B cell (primary cell): ENCODE measurements at regions not wholly inside any gene's neighbourhood (a gene's known extent, or its start where the extent isn't known, plus 50 kb on each side); places are given as distances from the start of the nearest gene placed in this dataset.

Source experiments
- ATAC-seq: fragments of 200-7000 bp; cut with Tn5 transposase; one replicate; pipeline ENCODE4 v1.10.0; 2021; ENCODE audit warnings: low read depth, mild to moderate bottlenecking, moderate number of reproducible peaks, moderate library complexity
- CTCF ChIA-PET: fragments of 350-600 bp; sonication (Branson Sonifier 250); formaldehyde crosslinking; loops from one replicate; lab custom pipeline; 2021; ENCODE audit warnings: antibody characterized with exemption, inconsistent platforms; lab: Charles Lee
- POLR2A ChIA-PET: fragments of 350-600 bp; sonication (Branson Sonifier 250); formaldehyde crosslinking; loops from one replicate; lab custom pipeline; 2021; ENCODE audit warnings: antibody characterized with exemption; lab: Charles Lee
- DNase-seq: peaks from one replicate; pipeline ENCODE4 v3.0.0; 2013
- H2AFZ ChIP-seq: 2 replicates; pipeline ENCODE4 v1.6.1; 2012; ENCODE audit warnings: mild to moderate bottlenecking, low read depth, low read length; ENCODE audit not compliant: insufficient read depth, poor library complexity, severe bottlenecking
- H3K27ac ChIP-seq, 2 donors: 1 replicate in 1 of 2; 2 replicates in 1 of 2; pipeline ENCODE4 v1.5.1; 2012 to 2013; ENCODE audit warnings: low read length in 2 of 2, mild to moderate bottlenecking in 2 of 2, moderate library complexity in 1 of 2
- H3K27me3 ChIP-seq, 4 experiments: fragments of 200-600 bp in 1 of 4; sonication (generic) in 1 of 4; replicated peaks in 1 of 4; 1 replicate in 2 of 4; 2 replicates in 2 of 4; pipeline versions ENCODE4 v1.6.1 to v1.7.0; 2013 to 2016; ENCODE audit warnings: low read length in 3 of 4, mild to moderate bottlenecking in 2 of 4, mixed read lengths in 1 of 4, moderate library complexity in 1 of 4; ENCODE audit not compliant: insufficient read depth in 4 of 4, control insufficient read depth in 3 of 4; ENCODE audit errors: control extremely low read depth in 1 of 4
- H3K36me3 ChIP-seq, 2 experiments: replicated peaks in 1 of 2; 1 replicate in 1 of 2; 2 replicates in 1 of 2; pipeline versions ENCODE4 v1.6.1 to v1.7.1; 2013; ENCODE audit warnings: low read length in 1 of 2; ENCODE audit not compliant: insufficient read depth in 2 of 2, control insufficient read depth in 1 of 2; ENCODE audit errors: control extremely low read depth in 1 of 2, extremely low read depth in 1 of 2
- H3K4me1 ChIP-seq, 2 donors: fragments of 200-600 bp in 1 of 2; sonication (generic) in 1 of 2; 1 replicate in 1 of 2; 2 replicates in 1 of 2; pipeline versions ENCODE4 v1.5.1 to v1.6.1; 2013 to 2017; ENCODE audit warnings: low read length in 2 of 2; ENCODE audit not compliant: control insufficient read depth in 2 of 2, insufficient read depth in 2 of 2
- H3K4me2 ChIP-seq: replicated peaks from 2 replicates; pipeline ENCODE3; 2012; ENCODE audit warnings: mild to moderate bottlenecking, low read depth, low read length; ENCODE audit not compliant: poor library complexity, severe bottlenecking
- H3K4me3 ChIP-seq, 5 experiments: fragments of 200-600 bp in 1 of 5; sonication (generic) in 1 of 5; 1 replicate in 3 of 5; 2 replicates in 2 of 5; pipeline versions ENCODE4 v1.5.1 to v1.7.0; 2011 to 2016; ENCODE audit warnings: low read length in 4 of 5, mild to moderate bottlenecking in 4 of 5, low read depth in 2 of 5, control low read depth in 1 of 5, moderate library complexity in 1 of 5; ENCODE audit not compliant: insufficient read depth in 1 of 5; ENCODE audit errors: control extremely low read depth in 1 of 5, extremely low read depth in 1 of 5
- H3K79me2 ChIP-seq: fragments of 200-600 bp; sonication (generic); one replicate; pipeline ENCODE4 v1.6.0; 2016; ENCODE audit warnings: low read length; ENCODE audit not compliant: control insufficient read depth, insufficient read depth
- H3K9ac ChIP-seq: fragments of 200-600 bp; sonication (generic); 2 replicates; pipeline ENCODE4 v1.6.1; 2017; ENCODE audit warnings: mild to moderate bottlenecking, low read length, moderate library complexity
- H3K9me3 ChIP-seq, 3 donors: one replicate each; pipeline versions ENCODE4 v1.6.1 to v1.7.1; 2013; ENCODE audit warnings: low read length in 2 of 3; ENCODE audit not compliant: control insufficient read depth in 2 of 3, insufficient read depth in 1 of 3; ENCODE audit errors: control extremely low read depth in 1 of 3
- H4K20me1 ChIP-seq: 2 replicates; pipeline ENCODE4 v1.6.0; 2012; ENCODE audit warnings: mild to moderate bottlenecking, low read length; ENCODE audit not compliant: insufficient read depth, control insufficient read depth, poor library complexity, severe bottlenecking
- H3K27ac Mint-ChIP-seq: one replicate; pipeline ENCODE4 v1.8.0; 2021; ENCODE audit warnings: mixed read lengths
- H3K27me3 Mint-ChIP-seq: one replicate; pipeline ENCODE4 v1.8.0; 2021; ENCODE audit warnings: mixed read lengths
- H3K4me1 Mint-ChIP-seq: one replicate; pipeline ENCODE4 v1.8.0; 2021; ENCODE audit warnings: mixed read lengths
- H3K4me3 Mint-ChIP-seq: one replicate; pipeline ENCODE4 v1.8.0; 2021; ENCODE audit warnings: mixed read lengths
- H3K9me3 Mint-ChIP-seq: one replicate; pipeline ENCODE4 v1.8.0; 2022; ENCODE audit warnings: mixed read lengths; ENCODE audit not compliant: insufficient read depth
- CTCF ChIP-seq: fragments of 200-600 bp; IDR thresholded peaks from one replicate; pipeline ENCODE4 v1.8.0; 2022; ENCODE audit warnings: antibody characterized with exemption, mild to moderate bottlenecking
- EZH2 ChIP-seq: IDR thresholded peaks from 2 replicates; pipeline ENCODE4 v1.6.1; 2012; ENCODE audit warnings: borderline replicate concordance, low read depth, mild to moderate bottlenecking, moderate library complexity, low read length; ENCODE audit not compliant: insufficient read depth, poor library complexity, severe bottlenecking
- WGBS: methylation state at CpG from one replicate; pipeline ENCODE4 v1.1.5; 2013; ENCODE audit warnings: missing lambda C conversion rate; ENCODE audit not compliant: insufficient coverage; 5-methylcytosine and 5-hydroxymethylcytosine counted together
- intact Hi-C: fragments of 100-400 bp; cut with micrococcal nuclease; formaldehyde crosslinking; loops from one replicate; pipeline ENCODE4 v1.10.0; 2022

GRCh38 chr12:76678992-76679391 lies 84.9 kb upstream of the ZDHHC17 start:
- POLR2A ChIA-PET, result no interaction called here

DNA sequence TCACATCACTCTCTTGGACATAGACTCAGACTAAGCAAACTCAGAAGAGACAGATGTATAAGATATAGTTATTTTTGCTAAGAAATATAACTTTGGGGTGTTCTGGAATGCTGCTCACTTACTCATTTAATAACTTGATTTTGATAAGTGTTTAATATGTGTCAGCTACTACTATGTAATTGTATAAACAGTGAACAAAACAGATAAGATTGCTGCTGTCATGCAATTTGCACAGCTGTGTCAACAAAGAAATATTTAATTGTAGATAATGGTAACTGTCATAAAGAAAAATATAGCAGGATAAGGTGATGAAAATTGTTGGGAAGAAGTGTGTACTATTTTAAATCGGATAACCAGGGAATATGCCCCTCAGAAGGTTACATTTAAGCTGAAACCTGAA lies 84.1 kb upstream of the ZDHHC17 start:
- H3K9me3 Mint-ChIP-seq, result no peaks in the 10 kb centered on the region
- no peaks in the 10 kb centered on the region for H3K36me3 ChIP-seq
- intact Hi-C loops, result no loop called here
- no peak overlapping the region for H3K4me3 Mint-ChIP-seq
- no peak overlapping the region for H3K4me3 ChIP-seq
- H3K27ac ChIP-seq, result no peak overlapping the region
- no peak overlapping the region for H3K9ac ChIP-seq
- peaks cover 0 to 2% (median 0%) of the 10 kb centered on the region in 3 donors for H3K9me3 ChIP-seq
- POLR2A ChIA-PET, result no interaction called here
- H2AFZ ChIP-seq, result no peak overlapping the region
- no peaks in the 10 kb centered on the region for H3K27me3 ChIP-seq
- ATAC-seq (no peak), DNase-seq (no peak)
- H3K27ac Mint-ChIP-seq, result no peak overlapping the region
- no peak overlapping the region for H3K4me2 ChIP-seq
- H3K79me2 ChIP-seq, result no peaks in the 10 kb centered on the region
- WGBS, result 0% methylated on average over 1 of the region's 1 CpG
- TF ChIP-seq EZH2 (no peak), CTCF (no peak)
- H4K20me1 ChIP-seq, result no peaks in the 10 kb centered on the region
- H3K27me3 Mint-ChIP-seq, result peaks cover 3% of the 10 kb centered on the region
- CTCF ChIA-PET, result no interaction called here
- H3K4me1 Mint-ChIP-seq, result no peaks in the 10 kb centered on the region
- H3K4me1 ChIP-seq, result no peaks in the 10 kb centered on the region

More at GRCh38 chr12:76678992-76679391, 84.9 kb upstream of the ZDHHC17 start:
- no peak overlapping the region for H3K4me3 Mint-ChIP-seq
- H3K27me3 Mint-ChIP-seq, result peaks cover 3% of the 10 kb centered on the region
- Histone ChIP-seq H3K4me3 (no peak overlapping the region), H3K27me3 (no peaks in the 10 kb centered on the region), H3K79me2 (no peaks in the 10 kb centered on the region), H3K36me3 (no peaks in the 10 kb centered on the region), H3K27ac (no peak overlapping the region), H3K9me3 (peaks cover 0 to 2% (median 0%) of the 10 kb centered on the region in 3 donors), H2AFZ (no peak overlapping the region), H3K4me1 (no peaks in the 10 kb centered on the region), H4K20me1 (no peaks in the 10 kb centered on the region), H3K9ac (no peak overlapping the region), H3K4me2 (no peak overlapping the region)
- no peak for ATAC-seq
- no peak for DNase-seq
- TF ChIP-seq EZH2, result no peak
- TF ChIP-seq CTCF, result no peak
- WGBS, result 100% methylated on average over 1 of the region's 2 CpGs
- H3K4me1 Mint-ChIP-seq, result no peaks in the 10 kb centered on the region
- CTCF ChIA-PET, result no interaction called here
- intact Hi-C loops, result no loop called here
- no peak overlapping the region for H3K27ac Mint-ChIP-seq
- no peaks in the 10 kb centered on the region for H3K9me3 Mint-ChIP-seq
